PC-3 (cell line): ENCODE measurements at regions not wholly inside any gene's neighbourhood (a gene's known extent, or its start where the extent isn't known, plus 50 kb on each side); places are given as distances from the start of the nearest gene placed in this dataset.

ENCODE experiments used
- ATAC-seq: fragments of 200-7000 bp; cut with Tn5 transposase; 2 replicates; pipeline ENCODE4 v1.9.1; 2020; ENCODE audit warnings: mild to moderate bottlenecking, moderate library complexity
- BruUV-seq: library from RNA; stranded (reverse); fragments of 400-500 nt; replicated peaks from 2 replicates; lab custom pipeline; 2021; lab: Mats Ljungman, UMichigan
- CTCF ChIA-PET: fragments of 300-600 bp; sonication (Branson Sonifier 250); formaldehyde crosslinking; loops from one replicate; lab custom pipeline; 2022; ENCODE audit warnings: antibody characterized with exemption; lab: Charles Lee
- POLR2A ChIA-PET: fragments of 300-600 bp; sonication (Branson Sonifier 250); formaldehyde crosslinking; loops from one replicate; lab custom pipeline; 2022; ENCODE audit warnings: antibody characterized with exemption; ENCODE audit not compliant: unreplicated experiment; lab: Charles Lee
- DNase-seq: peaks from one replicate; pipeline ENCODE4 v3.0.0-alpha.2; 2015
- H2AFZ ChIP-seq: fragments of 300-600 bp; sonication (generic); 2 replicates; pipeline ENCODE4 v1.6.0; 2016; ENCODE audit warnings: antibody characterized with exemption, low read length
- H3F3A ChIP-seq: fragments of 300-600 bp; sonication (generic); one replicate; pipeline ENCODE4 v1.6.0; 2017; ENCODE audit warnings: antibody characterized with exemption, low read length, control low read depth, mild to moderate bottlenecking; ENCODE audit not compliant: unreplicated experiment
- H3K27ac ChIP-seq: fragments of 300-600 bp; sonication (generic); 2 replicates; pipeline ENCODE4 v1.5.1; 2016; ENCODE audit warnings: mild to moderate bottlenecking, low read length
- H3K27me3 ChIP-seq: fragments of 300-600 bp; sonication (generic); 2 replicates; pipeline ENCODE4 v1.6.1; 2016; ENCODE audit warnings: low read length, mixed read lengths
- H3K36me3 ChIP-seq: fragments of 300-600 bp; sonication (generic); 2 replicates; pipeline ENCODE4 v1.6.1; 2016; ENCODE audit warnings: low read depth, mixed run types, low read length, mixed read lengths
- H3K4me1 ChIP-seq: fragments of 300-600 bp; sonication (generic); 2 replicates; pipeline ENCODE4 v1.5.1; 2016; ENCODE audit warnings: low read length; ENCODE audit not compliant: insufficient read depth
- H3K4me2 ChIP-seq: fragments of 300-600 bp; sonication (generic); 2 replicates; pipeline ENCODE4 v1.6.0; 2016; ENCODE audit warnings: low read length
- H3K4me3 ChIP-seq: fragments of 300-600 bp; sonication (generic); 2 replicates; pipeline ENCODE4 v1.5.1; 2016; ENCODE audit warnings: mild to moderate bottlenecking, low read length, mixed read lengths
- H3K79me2 ChIP-seq: fragments of 300-600 bp; sonication (generic); 2 replicates; pipeline ENCODE4 v1.6.1; 2017; ENCODE audit warnings: low read length, mixed read lengths
- H3K9ac ChIP-seq: fragments of 300-600 bp; sonication (generic); 2 replicates; pipeline ENCODE4 v1.6.0; 2016; ENCODE audit warnings: mild to moderate bottlenecking, low read length
- H3K9me2 ChIP-seq: fragments of 300-600 bp; sonication (generic); replicated peaks from 2 replicates; pipeline ENCODE4 v1.6.1; 2016; ENCODE audit warnings: mixed run types, low read length, mixed read lengths
- H3K9me3 ChIP-seq: fragments of 300-600 bp; sonication (generic); 2 replicates; pipeline ENCODE4 v1.6.1; 2016; ENCODE audit warnings: low read length, mixed read lengths
- H4K20me1 ChIP-seq: fragments of 300-600 bp; sonication (generic); 2 replicates; pipeline ENCODE4 v1.6.1; 2016; ENCODE audit warnings: low read length, mixed read lengths
- CTCF ChIP-seq: fragments of 300-600 bp; sonication (generic); conservative IDR thresholded peaks from 2 replicates; pipeline ENCODE4 v1.5.1; 2017; ENCODE audit warnings: antibody characterized with exemption, low read depth, mild to moderate bottlenecking, low read length
- EZH2 ChIP-seq: fragments of 300-600 bp; sonication (generic); IDR thresholded peaks from one replicate; pipeline ENCODE4 v1.6.1; 2017; ENCODE audit warnings: antibody characterized with exemption, mild to moderate bottlenecking, low read length; ENCODE audit not compliant: unreplicated experiment
- EZH2phosphoT487 ChIP-seq: fragments of 300-600 bp; sonication (generic); IDR thresholded peaks from 2 replicates; pipeline ENCODE4 v1.6.1; 2018; ENCODE audit warnings: mild to moderate bottlenecking, antibody characterized with exemption, low read length, borderline replicate concordance
- intact Hi-C: fragments of 100-400 bp; cut with micrococcal nuclease; formaldehyde crosslinking; loops from 2 replicates; pipeline ENCODE4 v1.9.0; 2023

- Histone ChIP-seq H4K20me1 (no peaks in the 10 kb centered on the region), H3K4me3 (no peak overlapping the region), H2AFZ (no peak overlapping the region), H3K36me3 (no peaks in the 10 kb centered on the region), H3K27me3 (0 out of 2 replicates have a peak, but pooled peaks cover 1% of the 10 kb centered on the region), H3K9me3 (no peaks in the 10 kb centered on the region), H3K27ac (no peak overlapping the region), H3K79me2 (no peaks in the 10 kb centered on the region), H3F3A (no peaks in the 10 kb centered on the region), H3K4me2 (no peak overlapping the region), H3K9me2 (no peaks in the 10 kb centered on the region), H3K4me1 (no peaks in the 10 kb centered on the region), H3K9ac (no peak overlapping the region)
- intact Hi-C loops: no loop called here
- POLR2A ChIA-PET: no interaction called here
- CTCF ChIA-PET: no interaction called here
- TF ChIP-seq CTCF: no peak
- TF ChIP-seq EZH2: no peak
- no peak for TF ChIP-seq EZH2phosphoT487
- ATAC-seq (no peak), DNase-seq (no peak)
- no TSS peak for BruUV-seq
Observed at GRCh38 chr4:8731364-8731763, 138.8 kb downstream of the CPZ start.

DNA sequence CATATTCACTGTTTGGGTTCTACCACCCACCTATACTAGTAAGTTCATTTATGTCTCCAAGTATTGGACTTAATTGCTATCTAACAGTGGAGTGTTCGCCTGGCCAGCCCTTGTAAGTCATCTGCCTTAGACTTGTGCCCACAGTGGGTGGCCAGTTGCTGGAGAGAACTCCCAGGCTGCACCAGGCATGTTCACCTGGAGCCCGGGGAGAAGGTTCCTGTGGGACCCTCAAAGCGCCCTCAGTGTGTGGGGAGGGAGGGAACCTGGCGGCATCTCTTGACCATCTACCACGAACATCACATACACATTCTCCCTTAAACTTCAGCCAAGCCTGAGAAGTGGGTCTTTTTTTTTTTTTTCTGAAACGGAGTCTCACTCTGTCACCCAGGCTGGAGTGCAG is 138.1 kb downstream of the CPZ start:
- ChIA-PET POLR2A (no interaction called here), CTCF (no interaction called here)
- H3K4me1 ChIP-seq: no peaks in the 10 kb centered on the region
- H3K4me2 ChIP-seq: no peak overlapping the region
- no peak overlapping the region for H3K27ac ChIP-seq
- TF ChIP-seq EZH2phosphoT487 (no peak), EZH2 (no peak), CTCF (no peak)
- no peak overlapping the region for H2AFZ ChIP-seq
- ATAC-seq (no peak), DNase-seq (no peak)
- no peak overlapping the region for H3K9ac ChIP-seq
- no peak overlapping the region for H3K4me3 ChIP-seq
- H3K9me2 ChIP-seq: no peaks in the 10 kb centered on the region
- no peaks in the 10 kb centered on the region for H3K36me3 ChIP-seq
- H4K20me1 ChIP-seq: no peaks in the 10 kb centered on the region
- BruUV-seq: no TSS peak
- H3K9me3 ChIP-seq: no peaks in the 10 kb centered on the region
- peaks cover 7% of the 10 kb centered on the region; the same call in 1 of the 2 replicates for H3K27me3 ChIP-seq
- H3F3A ChIP-seq: no peaks in the 10 kb centered on the region
- H3K79me2 ChIP-seq: no peaks in the 10 kb centered on the region
- intact Hi-C loops: no loop called here

DNA sequence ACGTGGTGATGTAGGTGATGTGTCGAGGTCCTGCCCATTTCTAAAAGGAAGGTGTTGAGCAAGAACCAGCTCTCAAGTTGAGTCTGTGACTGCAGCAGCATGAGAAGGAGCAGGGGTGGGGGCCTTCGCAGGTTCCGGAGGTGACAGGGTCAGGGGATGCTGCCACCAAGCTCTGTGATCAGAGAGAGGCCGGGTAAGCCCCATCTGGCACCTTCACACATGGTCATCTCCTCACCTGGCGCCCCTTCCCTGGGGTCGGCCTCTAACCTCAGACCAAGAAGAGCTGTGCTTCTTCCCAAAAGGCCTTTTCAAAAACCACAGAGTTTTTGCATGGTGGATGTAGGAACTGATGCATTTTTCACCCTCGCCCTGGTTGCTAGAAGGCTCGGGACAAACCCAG is 137.6 kb downstream of the CPZ start:
- Histone ChIP-seq H2AFZ (no peak overlapping the region), H3K9me3 (no peaks in the 10 kb centered on the region), H3K9ac (no peak overlapping the region), H3F3A (no peaks in the 10 kb centered on the region), H3K4me1 (no peaks in the 10 kb centered on the region), H3K4me2 (no peak overlapping the region), H4K20me1 (no peaks in the 10 kb centered on the region), H3K9me2 (no peaks in the 10 kb centered on the region), H3K79me2 (no peaks in the 10 kb centered on the region), H3K27ac (no peak overlapping the region), H3K36me3 (no peaks in the 10 kb centered on the region), H3K4me3 (no peak overlapping the region), H3K27me3 (peaks cover 12% of the 10 kb centered on the region)
- ATAC-seq: no peak
- no peak for DNase-seq
- no TSS peak for BruUV-seq
- intact Hi-C loops: no loop called here
- ChIA-PET CTCF (no interaction called here), POLR2A (no interaction called here)
- TF ChIP-seq CTCF: no peak
- TF ChIP-seq EZH2phosphoT487: no peak
- no peak for TF ChIP-seq EZH2
